ENCODE measurements at regions not wholly inside any gene's neighbourhood (a gene's known extent, or its start where the extent isn't known, plus 50 kb on each side); places are given as distances from the start of the nearest gene placed in this dataset.
"Not testable (repeated sequence)": the region's sequence is repeated elsewhere in the genome, so short reads cannot be mapped to it uniquely, and the experiment has no call there.

DNA sequence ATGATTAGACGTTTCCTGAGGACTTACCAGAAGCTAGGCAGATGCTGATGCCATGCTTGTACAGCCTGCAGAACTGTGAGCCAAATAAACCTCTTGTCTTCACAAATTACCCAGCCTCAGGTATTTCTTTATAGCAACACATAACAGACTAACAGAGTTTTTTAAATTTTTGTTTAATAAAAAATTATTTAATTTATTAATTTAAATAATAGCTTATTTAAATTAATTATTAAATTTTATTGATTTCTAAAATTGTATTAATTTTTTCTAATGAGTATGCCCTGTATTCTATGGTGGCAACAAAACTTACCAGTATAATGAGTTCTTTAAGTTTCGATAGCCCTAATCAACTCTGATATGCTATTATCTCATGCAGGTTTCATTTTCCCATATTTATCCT is 259.8 kb downstream of the IKZF2 start:
- Mint-ChIP-seq H3K36me3 (ENCODE audit: insufficient read depth, unreplicated experiment) (no peaks in the 10 kb centered on the region), H3K27ac (ENCODE audit: unreplicated experiment) (no peak overlapping the region), H3K4me1 (ENCODE audit: low read depth, unreplicated experiment) (no peaks in the 10 kb centered on the region), H3K27me3 (ENCODE audit: insufficient read depth, unreplicated experiment) (no peaks in the 10 kb centered on the region), H3K9me3 (ENCODE audit: unreplicated experiment) (peaks cover 15% of the 10 kb centered on the region), H3K4me3 (ENCODE audit: unreplicated experiment) (no peak overlapping the region)
- no peak for DNase-seq
- intact Hi-C loops (cut with micrococcal nuclease; ENCODE audit: unreplicated experiment) = no loop called here
- H3K36me3 ChIP-seq (ENCODE audit: control insufficient read depth, insufficient read depth, low read length) = no peaks in the 10 kb centered on the region
- CTCF ChIA-PET = interaction anchor here (1.0 to 1.1 kb wide), 2 partner anchors 114 to 284 kb away, joined by 3 to 6 read pairs; no protein-coding TSS in a partner anchor
- no peaks in the 10 kb centered on the region for H3K9me3 ChIP-seq
- no peaks in the 10 kb centered on the region for H3K27me3 ChIP-seq (replicated peaks; ENCODE audit: control insufficient read depth, insufficient read depth, low read length)
- TF ChIP-seq, protein P1, sequence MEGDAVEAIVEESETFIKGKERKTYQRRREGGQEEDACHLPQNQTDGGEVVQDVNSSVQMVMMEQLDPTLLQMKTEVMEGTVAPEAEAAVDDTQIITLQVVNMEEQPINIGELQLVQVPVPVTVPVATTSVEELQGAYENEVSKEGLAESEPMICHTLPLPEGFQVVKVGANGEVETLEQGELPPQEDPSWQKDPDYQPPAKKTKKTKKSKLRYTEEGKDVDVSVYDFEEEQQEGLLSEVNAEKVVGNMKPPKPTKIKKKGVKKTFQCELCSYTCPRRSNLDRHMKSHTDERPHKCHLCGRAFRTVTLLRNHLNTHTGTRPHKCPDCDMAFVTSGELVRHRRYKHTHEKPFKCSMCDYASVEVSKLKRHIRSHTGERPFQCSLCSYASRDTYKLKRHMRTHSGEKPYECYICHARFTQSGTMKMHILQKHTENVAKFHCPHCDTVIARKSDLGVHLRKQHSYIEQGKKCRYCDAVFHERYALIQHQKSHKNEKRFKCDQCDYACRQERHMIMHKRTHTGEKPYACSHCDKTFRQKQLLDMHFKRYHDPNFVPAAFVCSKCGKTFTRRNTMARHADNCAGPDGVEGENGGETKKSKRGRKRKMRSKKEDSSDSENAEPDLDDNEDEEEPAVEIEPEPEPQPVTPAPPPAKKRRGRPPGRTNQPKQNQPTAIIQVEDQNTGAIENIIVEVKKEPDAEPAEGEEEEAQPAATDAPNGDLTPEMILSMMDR (IDR thresholded peaks at IDR 0.05; ENCODE audit: insufficient read depth in 1 of 2, low read depth in 1 of 2, low read length in 1 of 2, severe bottlenecking in 1 of 2, unreplicated experiment in 1 of 2) = no peak
- H3K4me1 ChIP-seq = no peaks in the 10 kb centered on the region
- POLR2A ChIA-PET = no interaction called here
- H3K4me3 ChIP-seq (ENCODE audit: low read depth, low read length) = no peak overlapping the region
- no TSS peak for BruUV-seq (replicated peaks)

- Histone ChIP-seq H3K9me3 (no peaks in the 10 kb centered on the region; the same call in 1 of the 2 replicates), H3K27me3 (replicated peaks; ENCODE audit: control insufficient read depth, insufficient read depth, low read length) (no peaks in the 10 kb centered on the region), H3K4me1 (no peaks in the 10 kb centered on the region), H3K4me3 (ENCODE audit: low read depth, low read length) (no peak overlapping the region), H3K36me3 (ENCODE audit: control insufficient read depth, insufficient read depth, low read length) (no peaks in the 10 kb centered on the region)
- Mint-ChIP-seq H3K4me1 (ENCODE audit: low read depth, unreplicated experiment) (no peaks in the 10 kb centered on the region), H3K9me3 (ENCODE audit: unreplicated experiment) (peaks cover 53% of the 10 kb centered on the region), H3K36me3 (ENCODE audit: insufficient read depth, unreplicated experiment) (no peaks in the 10 kb centered on the region), H3K4me3 (ENCODE audit: unreplicated experiment) (no peak overlapping the region), H3K27ac (ENCODE audit: unreplicated experiment) (no peak overlapping the region), H3K27me3 (ENCODE audit: insufficient read depth, unreplicated experiment) (no peaks in the 10 kb centered on the region)
- no TSS peak for BruUV-seq (replicated peaks)
- no peak for DNase-seq
- ChIA-PET CTCF (no interaction called here), POLR2A (no interaction called here)
- TF ChIP-seq, protein P1 (IDR thresholded peaks at IDR 0.05; ENCODE audit: insufficient read depth in 1 of 2, low read depth in 1 of 2, low read length in 1 of 2, severe bottlenecking in 1 of 2, unreplicated experiment in 1 of 2) = no peak
- intact Hi-C loops (cut with micrococcal nuclease; ENCODE audit: unreplicated experiment) = no loop called here
Measured at GRCh38 chr2:212882626-212883025, 268.8 kb downstream of the IKZF2 start.

- H3K27ac Mint-ChIP-seq (ENCODE audit: unreplicated experiment); H3K9me3 ChIP-seq; H3K27me3 ChIP-seq (replicated peaks; ENCODE audit: control insufficient read depth, insufficient read depth, low read length); H3K4me3 ChIP-seq (ENCODE audit: low read depth, low read length); H3K4me1 Mint-ChIP-seq (ENCODE audit: low read depth, unreplicated experiment); DNase-seq; POLR2A ChIA-PET; intact Hi-C loops (cut with micrococcal nuclease; ENCODE audit: unreplicated experiment); H3K36me3 ChIP-seq (ENCODE audit: control insufficient read depth, insufficient read depth, low read length); H3K27me3 Mint-ChIP-seq (ENCODE audit: insufficient read depth, unreplicated experiment); BruUV-seq (replicated peaks); CTCF ChIA-PET; H3K4me1 ChIP-seq; H3K36me3 Mint-ChIP-seq (ENCODE audit: insufficient read depth, unreplicated experiment); H3K4me3 Mint-ChIP-seq (ENCODE audit: unreplicated experiment): not testable (repeated sequence)
- peaks cover 16% of the 10 kb centered on the region for H3K9me3 Mint-ChIP-seq (ENCODE audit: unreplicated experiment)
Measured at GRCh38 chr2:212876556-212876955, 274.9 kb downstream of the IKZF2 start.

GRCh38 chr2:212875950-212876349 is 275.5 kb downstream of the IKZF2 start:
- BruUV-seq (replicated peaks); H3K4me1 Mint-ChIP-seq (ENCODE audit: low read depth, unreplicated experiment); H3K9me3 ChIP-seq; H3K27me3 ChIP-seq (replicated peaks; ENCODE audit: control insufficient read depth, insufficient read depth, low read length); H3K27me3 Mint-ChIP-seq (ENCODE audit: insufficient read depth, unreplicated experiment); intact Hi-C loops (cut with micrococcal nuclease; ENCODE audit: unreplicated experiment); H3K4me3 ChIP-seq (ENCODE audit: low read depth, low read length); CTCF ChIA-PET; DNase-seq; H3K36me3 ChIP-seq (ENCODE audit: control insufficient read depth, insufficient read depth, low read length); H3K27ac Mint-ChIP-seq (ENCODE audit: unreplicated experiment); H3K4me3 Mint-ChIP-seq (ENCODE audit: unreplicated experiment); H3K4me1 ChIP-seq; POLR2A ChIA-PET; H3K36me3 Mint-ChIP-seq (ENCODE audit: insufficient read depth, unreplicated experiment): not testable (repeated sequence)
- peaks cover 16% of the 10 kb centered on the region for H3K9me3 Mint-ChIP-seq (ENCODE audit: unreplicated experiment)

Data from Caco-2 (cell line).